ENCODE measurements at regions not wholly inside any gene's neighbourhood (a gene's known extent, or its start where the extent isn't known, plus 50 kb on each side); places are given as distances from the start of the nearest gene placed in this dataset.

DNA sequence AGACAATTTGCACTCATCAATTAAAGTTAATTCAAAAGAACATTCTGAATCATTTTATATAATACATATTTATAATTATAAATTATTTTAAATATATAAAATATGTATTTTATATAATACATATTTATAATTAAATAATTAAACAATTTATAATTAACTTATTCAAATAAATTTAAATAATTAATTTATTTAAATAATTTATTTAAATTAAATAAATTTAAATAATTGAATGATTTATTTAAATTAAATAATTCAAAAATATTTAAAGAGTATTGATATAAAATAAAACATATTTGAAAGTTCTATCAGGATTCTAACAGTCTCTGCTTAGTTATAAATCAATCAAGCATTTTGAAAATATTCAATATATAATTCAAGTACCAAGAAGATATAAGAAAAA lies 775.5 kb upstream of the CTNND2 start:
- TF ChIP-seq, protein P1, sequence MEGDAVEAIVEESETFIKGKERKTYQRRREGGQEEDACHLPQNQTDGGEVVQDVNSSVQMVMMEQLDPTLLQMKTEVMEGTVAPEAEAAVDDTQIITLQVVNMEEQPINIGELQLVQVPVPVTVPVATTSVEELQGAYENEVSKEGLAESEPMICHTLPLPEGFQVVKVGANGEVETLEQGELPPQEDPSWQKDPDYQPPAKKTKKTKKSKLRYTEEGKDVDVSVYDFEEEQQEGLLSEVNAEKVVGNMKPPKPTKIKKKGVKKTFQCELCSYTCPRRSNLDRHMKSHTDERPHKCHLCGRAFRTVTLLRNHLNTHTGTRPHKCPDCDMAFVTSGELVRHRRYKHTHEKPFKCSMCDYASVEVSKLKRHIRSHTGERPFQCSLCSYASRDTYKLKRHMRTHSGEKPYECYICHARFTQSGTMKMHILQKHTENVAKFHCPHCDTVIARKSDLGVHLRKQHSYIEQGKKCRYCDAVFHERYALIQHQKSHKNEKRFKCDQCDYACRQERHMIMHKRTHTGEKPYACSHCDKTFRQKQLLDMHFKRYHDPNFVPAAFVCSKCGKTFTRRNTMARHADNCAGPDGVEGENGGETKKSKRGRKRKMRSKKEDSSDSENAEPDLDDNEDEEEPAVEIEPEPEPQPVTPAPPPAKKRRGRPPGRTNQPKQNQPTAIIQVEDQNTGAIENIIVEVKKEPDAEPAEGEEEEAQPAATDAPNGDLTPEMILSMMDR (conservative IDR thresholded peaks at IDR 0.05; ENCODE audit: low read depth in 2 of 2) = no peak
- no peak for TF ChIP-seq EZH2 (IDR thresholded peaks at IDR 0.05; ENCODE audit: low read depth, unreplicated experiment)
- no peak for TF ChIP-seq POLR2AphosphoS5 (IDR thresholded peaks at IDR 0.05; ENCODE audit: low read depth)
- TF ChIP-seq JUNB (IDR thresholded peaks at IDR 0.05; ENCODE audit: unreplicated experiment) = no peak
- TF ChIP-seq ZNF331 (CRISPR knock-in tag; IDR thresholded peaks at IDR 0.05; ENCODE audit: low read depth) = no peak
- TF ChIP-seq NANOG (IDR thresholded peaks at IDR 0.05; ENCODE audit: borderline replicate concordance) = no peak

All from GM23338 (cell line).